Vagina (tissue), 2 donors: ENCODE measurements at regions not wholly inside any gene's neighbourhood (a gene's known extent, or its start where the extent isn't known, plus 50 kb on each side); places are given as distances from the start of the nearest gene placed in this dataset.

ENCODE experiments used
- DNase-seq, 2 donors: peaks; one replicate each; pipeline ENCODE4 v3.0.0-alpha.2; 2017; ENCODE audit errors: extremely low spot score in 2 of 2
- H3K27ac ChIP-seq: fragments of 200-600 bp; sonication (generic); one replicate; pipeline ENCODE4 v1.5.1; 2019
- H3K27me3 ChIP-seq: fragments of 200-600 bp; sonication (generic); one replicate; pipeline ENCODE4 v1.5.1; 2019
- H3K36me3 ChIP-seq, 2 donors: fragments of 200-600 bp; sonication (generic); one replicate each; pipeline ENCODE4 v1.5.1; 2017 to 2019
- H3K4me1 ChIP-seq: fragments of 200-600 bp; sonication (generic); one replicate; pipeline ENCODE4 v1.5.1; 2019
- H3K4me3 ChIP-seq, 2 donors: fragments of 200-600 bp; sonication (generic); 1 replicate in 1 of 2; 2 replicates in 1 of 2; pipeline ENCODE4 v1.5.1; 2016 to 2019
- H3K9me3 ChIP-seq: fragments of 200-600 bp; sonication (generic); one replicate; pipeline ENCODE4 v1.5.1; 2019
- CTCF ChIP-seq, 3 experiments: fragments of 450-650 bp in 2 of 3; fragments of 200-600 bp in 1 of 3; sonication (generic) in 1 of 3; IDR thresholded peaks; one replicate each; pipeline ENCODE4 v1.5.1; 2017 to 2019; ENCODE audit warnings: antibody characterized with exemption in 3 of 3, mild to moderate bottlenecking in 2 of 3, moderate library complexity in 2 of 3
- POLR2A ChIP-seq, 2 donors: fragments of 450-650 bp; IDR thresholded peaks; one replicate each; pipeline ENCODE4 v1.6.1; 2017; ENCODE audit warnings: antibody characterized with exemption in 2 of 2, mild to moderate bottlenecking in 2 of 2, moderate library complexity in 2 of 2
- POLR2AphosphoS5 ChIP-seq, 2 donors: sonication (generic); formaldehyde crosslinking; IDR thresholded peaks; one replicate each; pipeline ENCODE4 v1.9.0; 2017; ENCODE audit warnings: antibody characterized with exemption in 2 of 2, mild to moderate bottlenecking in 2 of 2, low read depth in 1 of 2; ENCODE audit not compliant: insufficient read depth in 1 of 2
- intact Hi-C: fragments of 100-400 bp; cut with DNase I; formaldehyde crosslinking; loops from one replicate; pipeline ENCODE4 v1.15.1; 2023

GRCh38 chr5:168165221-168165914, 126.1 kb upstream of the WWC1 start:
- Histone ChIP-seq H3K36me3 (no peaks in the 10 kb centered on the region), H3K4me3 (no peak overlapping the region), H3K27ac (no peak overlapping the region), H3K9me3 (no peaks in the 10 kb centered on the region), H3K4me1 (no peaks in the 10 kb centered on the region), H3K27me3 (no peaks in the 10 kb centered on the region)
- DNase-seq, result no peak
- TF ChIP-seq POLR2A (IDR thresholded peaks at IDR 0.05) (no peak), CTCF (IDR thresholded peaks at IDR 0.05) (no peak), POLR2AphosphoS5 (IDR thresholded peaks at IDR 0.05; ENCODE audit: insufficient read depth in 1 of 2, low read depth in 1 of 2) (no peak)
- intact Hi-C loops, result no loop called here

- TF ChIP-seq POLR2AphosphoS5 (IDR thresholded peaks at IDR 0.05; ENCODE audit: insufficient read depth in 1 of 2, low read depth in 1 of 2) (no peak), CTCF (IDR thresholded peaks at IDR 0.05) (no peak), POLR2A (IDR thresholded peaks at IDR 0.05) (no peak)
- no peaks in the 10 kb centered on the region for H3K27me3 ChIP-seq
- DNase-seq, result no peak
- H3K9me3 ChIP-seq, result no peaks in the 10 kb centered on the region
- no peak overlapping the region for H3K4me3 ChIP-seq
- no peaks in the 10 kb centered on the region for H3K4me1 ChIP-seq
- no peak overlapping the region for H3K27ac ChIP-seq
- no peaks in the 10 kb centered on the region for H3K36me3 ChIP-seq
- intact Hi-C loops, result no loop called here
Observed at GRCh38 chr5:168165977-168166376, 125.5 kb upstream of the WWC1 start.

DNA sequence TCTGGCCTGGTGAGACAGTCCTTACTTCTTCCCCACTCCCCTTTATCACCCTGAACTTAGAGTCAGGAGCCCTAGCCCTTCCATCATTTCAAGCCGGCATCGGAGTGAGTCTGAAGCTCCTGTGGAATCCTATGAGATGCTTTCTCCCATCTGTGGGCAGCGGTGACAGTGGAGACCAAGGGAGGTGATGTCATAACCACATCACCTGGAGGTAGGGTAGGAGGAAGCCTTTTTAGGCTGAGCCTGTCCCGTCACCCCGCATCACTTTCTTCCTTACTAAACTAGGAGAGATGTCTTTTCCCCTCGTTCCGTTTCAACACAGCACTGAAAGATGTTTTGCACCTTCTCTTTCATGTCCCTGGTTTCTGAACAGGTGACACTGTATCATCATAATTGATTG, 124.1 kb upstream of the WWC1 start:
- H3K4me1 ChIP-seq, result no peaks in the 10 kb centered on the region
- TF ChIP-seq CTCF (IDR thresholded peaks at IDR 0.05) (no peak), POLR2A (IDR thresholded peaks at IDR 0.05) (no peak), POLR2AphosphoS5 (IDR thresholded peaks at IDR 0.05; ENCODE audit: insufficient read depth in 1 of 2, low read depth in 1 of 2) (no peak)
- intact Hi-C loops, result no loop called here

GRCh38 chr5:168168978-168169698, 122.3 kb upstream of the WWC1 start:
- TF ChIP-seq CTCF (IDR thresholded peaks at IDR 0.05) (no peak), POLR2A (IDR thresholded peaks at IDR 0.05) (no peak)
- intact Hi-C loops, result no loop called here
- H3K9me3 ChIP-seq, result no peaks in the 10 kb centered on the region

More for the DNA sequence above, 124.1 kb upstream of the WWC1 start:
- DNase-seq, result no peak
- H3K9me3 ChIP-seq, result no peaks in the 10 kb centered on the region
- no peaks in the 10 kb centered on the region for H3K27me3 ChIP-seq
- H3K27ac ChIP-seq, result no peak overlapping the region
- H3K36me3 ChIP-seq, result no peaks in the 10 kb centered on the region
- no peak overlapping the region for H3K4me3 ChIP-seq

DNA sequence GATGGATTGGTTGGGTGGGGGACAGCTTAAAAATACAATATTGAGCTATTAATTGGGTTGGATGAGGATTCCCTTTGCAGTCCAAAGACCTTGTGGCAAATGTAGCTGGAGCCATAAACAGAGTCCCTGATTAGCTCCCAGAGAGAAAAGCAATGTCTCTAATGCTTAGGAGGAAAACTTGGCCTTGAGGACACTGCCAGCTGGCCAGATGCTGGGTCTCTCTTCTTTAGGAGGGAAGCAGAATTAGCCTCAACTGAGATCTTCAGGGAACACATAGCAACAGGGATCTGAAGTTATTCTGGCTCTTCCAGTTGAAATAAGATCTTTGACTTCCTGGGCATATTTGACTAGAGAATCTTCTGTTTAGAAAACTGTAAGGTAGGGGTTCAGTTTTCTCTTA, 121.7 kb upstream of the WWC1 start:
- TF ChIP-seq CTCF (IDR thresholded peaks at IDR 0.05) (no peak), POLR2AphosphoS5 (IDR thresholded peaks at IDR 0.05; ENCODE audit: insufficient read depth in 1 of 2, low read depth in 1 of 2) (no peak), POLR2A (IDR thresholded peaks at IDR 0.05) (no peak)
- no peaks in the 10 kb centered on the region for H3K9me3 ChIP-seq
- no peaks in the 10 kb centered on the region for H3K27me3 ChIP-seq
- no peak overlapping the region for H3K27ac ChIP-seq
- intact Hi-C loops, result no loop called here
- H3K4me3 ChIP-seq, result no peak overlapping the region
- no peak for DNase-seq
- H3K4me1 ChIP-seq, result no peaks in the 10 kb centered on the region
- no peaks in the 10 kb centered on the region for H3K36me3 ChIP-seq

More at GRCh38 chr5:168168978-168169698, 122.3 kb upstream of the WWC1 start:
- Histone ChIP-seq H3K36me3 (no peaks in the 10 kb centered on the region), H3K27me3 (no peaks in the 10 kb centered on the region), H3K4me3 (no peak overlapping the region), H3K4me1 (no peaks in the 10 kb centered on the region), H3K27ac (no peak overlapping the region)
- no peak for DNase-seq
